K562 (cell line): ENCODE measurements at regions not wholly inside any gene's neighbourhood (a gene's known extent, or its start where the extent isn't known, plus 50 kb on each side); places are given as distances from the start of the nearest gene placed in this dataset.
"Not testable (repeated sequence)": the region's sequence is repeated elsewhere in the genome, so short reads cannot be mapped to it uniquely, and the experiment has no call there.

Experiments used
- ATAC-seq: fragments of 200-7000 bp; cut with Tn5 transposase; 3 replicates; pipeline ENCODE4 v1.9.1; 2020; ENCODE audit warnings: moderate library complexity
- BruUV-seq: library from RNA; stranded (reverse); fragments of 400-500 nt; replicated peaks from 2 replicates; lab custom pipeline; 2021; lab: Mats Ljungman, UMichigan
- CTCF ChIA-PET: fragments of 300-600 bp; formaldehyde crosslinking; extraction: SDS; loops from one replicate; lab custom pipeline; 2021; ENCODE audit warnings: low intra/inter-chr PET ratio; lab: Yijun Ruan, JAX
- POLR2A ChIA-PET: fragments of 300-600, 350-650 bp; sonication (Branson Sonifier 250); formaldehyde crosslinking; extraction: SDS; loops from one replicate; lab custom pipeline; 2021; ENCODE audit warnings: antibody characterized with exemption, inconsistent platforms; lab: Yijun Ruan, JAX
- DNase-seq, 4 experiments: peaks; one replicate each; pipeline versions ENCODE4 v3.0.0 to v3.0.0-alpha.2; 2011 to 2018; ENCODE audit warnings: low spot score in 3 of 4, mixed read lengths in 3 of 4; ENCODE audit errors: extremely low read depth in 1 of 4
- FAIRE-seq: peaks from 2 replicates; lab custom pipeline; 2011; peaks lifted over from hg19 to GRCh38; lab: Jason Lieb, UNC
- H2AFZ ChIP-seq: 2 replicates; pipeline ENCODE4 v1.6.0; 2011; ENCODE audit warnings: low read depth, low read length, control low read depth, inconsistent platforms
- H3K27ac ChIP-seq: fragments of 200-600 bp; 3 replicates; pipeline ENCODE4 v1.8.0; 2011; ENCODE audit warnings: low read depth, mild to moderate bottlenecking, control low read depth, inconsistent platforms, low read length, moderate library complexity, mixed read lengths; ENCODE audit errors: extremely low read depth
- H3K27me3 ChIP-seq, 2 experiments: fragments of 300-600 bp in 1 of 2; 2 replicates in 1 of 2; 3 replicates in 1 of 2; pipeline versions ENCODE4 v1.6.0 to v1.8.0; 2011; ENCODE audit warnings: inconsistent platforms in 2 of 2, low read length in 2 of 2, mild to moderate bottlenecking in 1 of 2, mixed read lengths in 1 of 2, moderate library complexity in 1 of 2; ENCODE audit not compliant: control insufficient read depth in 2 of 2, insufficient read depth in 2 of 2
- H3K36me3 ChIP-seq: fragments of 300-600 bp; 3 replicates; pipeline ENCODE4 v1.8.0; 2011; ENCODE audit warnings: mild to moderate bottlenecking, low read length, inconsistent platforms; ENCODE audit not compliant: control insufficient read depth, insufficient read depth
- H3K4me1 ChIP-seq, 2 experiments: fragments of 200-600 bp in 1 of 2; replicated peaks in 1 of 2; 2 replicates in 1 of 2; 3 replicates in 1 of 2; pipeline versions ENCODE4 v1.5.1 to v1.8.0; 2011; ENCODE audit warnings: inconsistent platforms in 2 of 2, low read length in 2 of 2, mild to moderate bottlenecking in 1 of 2, mixed read lengths in 1 of 2, moderate library complexity in 1 of 2; ENCODE audit not compliant: control insufficient read depth in 2 of 2, insufficient read depth in 2 of 2
- H3K4me2 ChIP-seq: 2 replicates; pipeline ENCODE4 v1.6.1; 2011; ENCODE audit warnings: low read length, control low read depth, inconsistent platforms, mixed read lengths; ENCODE audit not compliant: insufficient read depth
- H3K4me3 ChIP-seq: fragments of 200-600 bp; sonication (generic), shearing (Covaris generic); 2 replicates; pipeline ENCODE4 v1.5.1; 2016; ENCODE audit warnings: control low read depth, inconsistent platforms
- H3K79me2 ChIP-seq: fragments of 200-600 bp; 3 replicates; pipeline ENCODE4 v1.8.0; 2011; ENCODE audit warnings: low read length, inconsistent platforms; ENCODE audit not compliant: control insufficient read depth, insufficient read depth
- H3K9ac ChIP-seq, 2 experiments: 2 replicates each; pipeline versions ENCODE4 v1.6.0 to v1.6.1; 2011; ENCODE audit warnings: low read depth in 2 of 2, low read length in 2 of 2, control low read depth in 1 of 2, inconsistent platforms in 1 of 2, mild to moderate bottlenecking in 1 of 2, mixed read lengths in 1 of 2; ENCODE audit not compliant: insufficient read depth in 1 of 2
- H3K9me1 ChIP-seq: one replicate; pipeline ENCODE4 v1.6.0; 2011; ENCODE audit warnings: inconsistent platforms, mild to moderate bottlenecking, low read length, moderate library complexity; ENCODE audit not compliant: control insufficient read depth, insufficient read depth
- H3K9me3 ChIP-seq: replicated peaks from 2 replicates; pipeline ENCODE4 v1.5.1; 2011; ENCODE audit warnings: low read depth, low read length, inconsistent platforms; ENCODE audit not compliant: control insufficient read depth, insufficient read depth
- H4K20me1 ChIP-seq: replicated peaks from 2 replicates; pipeline ENCODE4 v1.6.1; 2011; ENCODE audit warnings: low read length, inconsistent platforms, mixed read lengths; ENCODE audit not compliant: control insufficient read depth, insufficient read depth
- NFIC ChIP-seq: fragments of 450-650 bp; IDR thresholded peaks from 2 replicates; pipeline ENCODE4 v1.6.1; 2017; ENCODE audit warnings: mild to moderate bottlenecking, inconsistent platforms
- WGBS: fragments of 100-300 bp; shearing (Covaris generic); methylation state at CpG from one replicate; pipeline ENCODE4 v1.1.6; 2016; ENCODE audit warnings: low coverage, mixed read lengths; ENCODE audit not compliant: insufficient coverage; ENCODE audit errors: missing lambda C conversion rate; 5-methylcytosine and 5-hydroxymethylcytosine counted together
- in situ Hi-C: fragments of 300-500 bp; cut with MboI; formaldehyde crosslinking; loops from 4 replicates; pipeline ENCODE4 v1.15.0; 2018; ENCODE audit warnings: inconsistent platforms, mixed read lengths
- intact Hi-C: fragments of 100-400 bp; cut with micrococcal nuclease; formaldehyde crosslinking; loops from 2 replicates; pipeline ENCODE4 v1.14.2; 2022

DNA sequence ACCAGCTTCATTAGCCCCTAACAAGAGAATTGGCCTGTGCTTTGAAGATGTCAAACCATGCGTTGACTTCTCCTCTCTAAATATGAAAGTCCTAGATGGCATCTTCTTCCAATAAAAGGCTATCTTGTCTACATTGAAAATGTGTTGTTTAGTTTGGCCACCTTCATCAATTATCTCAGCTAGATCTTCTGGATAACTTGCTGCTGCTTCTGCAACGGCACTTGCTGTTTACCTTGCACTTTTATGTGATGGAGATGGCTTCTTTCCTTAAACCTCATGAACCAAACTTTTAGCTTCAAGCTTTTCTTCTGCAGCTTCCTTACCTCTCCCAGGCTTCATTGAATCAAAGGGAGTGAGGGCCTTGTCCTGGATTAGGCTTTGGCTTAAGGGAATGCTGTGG is 58.6 kb upstream of the CSNK1E start:
- FAIRE-seq, H3K4me2 ChIP-seq, in situ Hi-C loops: not testable (repeated sequence)

DNA sequence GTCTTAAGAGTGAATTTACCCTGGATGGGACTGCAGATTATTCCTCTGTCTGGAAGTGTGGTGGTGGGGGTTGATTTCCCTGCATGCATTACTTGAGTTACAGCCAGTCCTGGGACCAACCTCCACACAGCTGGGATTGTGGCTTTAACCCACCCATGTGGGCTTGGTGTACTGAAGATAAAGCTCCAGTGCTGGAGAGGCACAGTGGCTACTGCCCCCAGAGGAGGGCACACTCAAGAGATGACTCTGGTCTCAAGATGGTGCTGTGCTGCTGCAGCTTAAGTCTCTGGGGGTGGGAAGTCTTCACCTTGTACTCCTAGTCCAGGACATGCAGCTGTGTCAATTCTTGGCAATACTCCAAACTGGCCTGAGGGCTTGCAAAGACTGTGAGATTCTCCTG is 57.8 kb upstream of the CSNK1E start:
- H3K36me3 ChIP-seq, H2AFZ ChIP-seq, H4K20me1 ChIP-seq, FAIRE-seq, H3K27me3 ChIP-seq, in situ Hi-C loops, H3K9me3 ChIP-seq, ATAC-seq, intact Hi-C loops, H3K4me3 ChIP-seq, POLR2A ChIA-PET, H3K27ac ChIP-seq, H3K79me2 ChIP-seq, H3K9me1 ChIP-seq, H3K4me2 ChIP-seq, H3K4me1 ChIP-seq, H3K9ac ChIP-seq, CTCF ChIA-PET, BruUV-seq, DNase-seq: not testable (repeated sequence)
- TF ChIP-seq NFIC = peak; percentile 53

More for the DNA sequence above, 58.6 kb upstream of the CSNK1E start:
- DNase-seq, H3K9ac ChIP-seq, H2AFZ ChIP-seq, BruUV-seq, H3K27me3 ChIP-seq, intact Hi-C loops, H3K9me3 ChIP-seq, H3K4me3 ChIP-seq, H4K20me1 ChIP-seq, ATAC-seq, POLR2A ChIA-PET, H3K79me2 ChIP-seq, H3K9me1 ChIP-seq, CTCF ChIA-PET, H3K27ac ChIP-seq, H3K4me1 ChIP-seq: not testable (repeated sequence)
- peaks cover 12% of the 10 kb centered on the region; the same call in 1 of the 3 replicates for H3K36me3 ChIP-seq
- WGBS = 100% methylated on average over 1 of the region's 2 CpGs

DNA sequence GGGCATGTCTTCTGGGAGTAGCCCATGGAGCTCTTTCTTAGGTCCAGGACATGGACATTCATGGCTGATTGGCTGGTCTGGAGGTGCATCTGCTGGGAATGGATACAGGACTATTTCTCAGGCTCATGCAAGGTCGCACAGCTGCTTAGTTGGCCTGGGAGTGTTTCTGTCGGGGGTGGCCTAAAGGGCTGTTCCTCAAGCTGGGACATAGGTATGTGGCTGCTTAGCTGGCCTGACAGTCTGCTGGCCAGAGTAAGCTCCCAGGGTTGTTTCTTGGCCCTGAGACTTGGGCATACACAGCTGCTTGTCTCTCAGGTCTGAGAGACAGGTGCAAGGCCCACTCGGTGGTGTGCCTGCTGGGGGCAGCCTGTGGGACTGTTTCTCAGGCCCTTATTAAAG is 57.2 kb upstream of the CSNK1E start:
- H3K9ac ChIP-seq, H3K4me2 ChIP-seq, H3K27me3 ChIP-seq, ATAC-seq, POLR2A ChIA-PET, FAIRE-seq, H3K9me1 ChIP-seq, H4K20me1 ChIP-seq, in situ Hi-C loops, H2AFZ ChIP-seq, H3K4me1 ChIP-seq, DNase-seq, CTCF ChIA-PET, H3K9me3 ChIP-seq, H3K36me3 ChIP-seq, H3K27ac ChIP-seq, H3K79me2 ChIP-seq, BruUV-seq, intact Hi-C loops, H3K4me3 ChIP-seq: not testable (repeated sequence)
- WGBS = 100% methylated on average over 3 of the region's 3 CpGs

DNA sequence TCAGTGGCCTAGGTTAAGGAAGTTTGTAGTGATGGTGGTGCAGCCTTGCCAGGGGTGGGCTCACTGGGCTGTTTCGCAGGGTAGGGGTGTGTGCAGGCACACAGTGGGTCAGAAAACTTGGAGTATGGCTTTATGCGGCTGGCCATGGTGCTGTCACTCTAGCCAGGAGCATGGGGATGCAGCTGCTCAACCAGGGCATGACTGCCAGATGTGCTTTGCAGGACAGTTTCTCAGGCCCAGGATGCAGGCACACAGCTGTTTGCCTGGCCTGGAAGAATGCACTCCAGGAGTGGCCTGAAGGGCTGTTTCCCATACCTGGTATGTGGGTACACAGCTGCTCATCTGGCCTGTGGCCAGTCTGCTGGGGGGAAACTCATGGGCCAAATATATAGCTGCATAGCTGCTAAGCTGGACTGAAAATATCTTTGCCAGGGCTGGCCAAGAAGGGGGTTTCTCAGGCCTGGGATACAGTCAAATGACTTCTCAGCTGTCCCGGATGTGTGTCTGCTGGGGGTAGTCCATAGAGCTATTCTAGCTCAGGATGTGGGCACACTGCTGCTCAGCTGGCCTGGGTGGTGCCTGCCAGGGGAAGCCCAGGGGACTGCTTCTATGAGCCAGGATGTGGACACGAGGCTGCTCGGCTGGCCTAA is 56.7 kb upstream of the CSNK1E start:
- H2AFZ ChIP-seq, H3K36me3 ChIP-seq, ATAC-seq, CTCF ChIA-PET, BruUV-seq, H3K4me3 ChIP-seq, H3K4me1 ChIP-seq, H3K27me3 ChIP-seq, FAIRE-seq, DNase-seq, H3K9me3 ChIP-seq, intact Hi-C loops, POLR2A ChIA-PET, H3K27ac ChIP-seq, H3K9me1 ChIP-seq, H3K4me2 ChIP-seq, H3K79me2 ChIP-seq, in situ Hi-C loops, H3K9ac ChIP-seq, H4K20me1 ChIP-seq: not testable (repeated sequence)
- WGBS = 90% methylated on average over 3 of the region's 5 CpGs
